HG03025 (cell line): ENCODE measurements at regions not wholly inside any gene's neighbourhood (a gene's known extent, or its start where the extent isn't known, plus 50 kb on each side); places are given as distances from the start of the nearest gene placed in this dataset.

Source experiments
- ATAC-seq: cut with Tn5 transposase; IDR thresholded peaks from one replicate; pipeline ENCODE4 v1.9.1; 2021; ENCODE audit warnings: mild to moderate bottlenecking, moderate library complexity; ENCODE audit not compliant: unreplicated experiment, low FRiP score

DNA sequence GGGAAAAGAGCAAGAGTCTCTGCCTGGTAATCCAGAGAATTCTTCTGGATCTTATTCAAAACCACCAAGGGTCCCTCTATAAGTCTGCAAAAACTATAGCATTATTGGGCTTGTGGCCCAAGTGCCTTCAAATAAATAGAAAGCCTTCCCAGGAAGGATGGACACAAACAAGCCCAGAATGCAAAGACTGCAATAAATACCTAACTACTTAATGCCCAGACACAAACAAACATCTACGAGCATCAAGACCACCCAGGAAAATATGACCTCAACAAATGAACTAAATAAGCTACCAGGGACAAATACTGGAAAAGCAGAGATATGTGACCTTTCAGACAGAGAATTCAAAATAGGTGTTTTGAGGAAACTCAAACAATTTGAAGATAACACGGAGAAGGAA is 355.8 kb upstream of the GRAMD2B start:
- no peak for ATAC-seq

DNA sequence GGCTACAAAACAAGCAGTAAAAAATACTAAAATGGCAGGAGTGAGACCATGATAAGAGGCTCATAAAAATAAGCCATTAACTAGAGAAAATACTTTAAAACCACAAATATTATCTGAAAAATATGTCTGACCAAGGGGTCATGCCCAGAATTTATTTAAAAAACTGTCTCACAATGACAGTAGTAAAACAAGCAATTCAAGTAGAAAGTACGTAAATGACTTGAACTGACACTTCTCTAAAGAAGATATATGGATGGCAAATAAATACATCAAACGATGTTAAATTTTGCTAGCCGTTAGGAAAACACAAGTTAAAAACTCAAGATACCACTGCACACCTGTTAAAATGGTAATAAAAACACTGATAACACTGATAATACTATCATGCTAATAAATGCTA is 353.9 kb upstream of the GRAMD2B start:
- no peak for ATAC-seq

DNA sequence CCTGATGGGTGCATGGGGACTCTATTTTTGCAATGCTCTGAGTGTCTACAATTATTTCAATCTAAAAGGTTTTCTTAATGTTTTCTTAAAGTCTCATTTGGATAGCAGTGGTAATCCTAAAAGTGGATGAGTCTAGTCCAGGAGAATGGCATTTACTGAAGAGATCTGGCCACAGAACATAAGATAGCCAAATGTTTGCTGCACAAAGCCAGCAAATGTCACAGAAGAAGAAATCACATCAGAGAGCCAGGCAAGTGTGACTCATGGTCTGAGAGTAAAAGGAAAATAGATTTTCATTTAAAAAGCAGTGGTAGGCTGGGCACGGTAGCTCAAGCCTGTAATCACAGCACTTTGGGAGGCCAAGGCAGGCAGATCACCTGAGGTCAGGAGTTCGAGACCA is 352.7 kb upstream of the GRAMD2B start:
- ATAC-seq, result no peak

DNA sequence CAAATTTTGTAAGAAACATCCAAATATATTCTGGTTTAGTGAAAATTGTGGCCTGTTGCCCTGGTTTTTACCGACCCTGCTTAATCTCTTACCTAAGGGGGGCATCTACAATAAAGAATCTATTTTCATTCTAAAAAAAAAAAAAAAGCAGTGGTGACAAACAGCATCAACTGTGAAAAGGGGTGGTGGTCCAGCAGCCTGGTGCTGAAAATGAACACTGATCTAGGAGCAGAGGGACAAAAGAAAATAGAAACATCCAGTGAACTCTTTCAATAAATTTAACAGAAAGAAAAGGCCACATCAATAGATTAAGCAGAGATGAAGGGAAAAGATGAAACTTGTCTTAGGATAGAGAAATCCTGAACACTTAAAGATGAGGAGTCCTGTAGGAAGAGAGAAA is 348.7 kb upstream of the GRAMD2B start:
- no peak for ATAC-seq

DNA sequence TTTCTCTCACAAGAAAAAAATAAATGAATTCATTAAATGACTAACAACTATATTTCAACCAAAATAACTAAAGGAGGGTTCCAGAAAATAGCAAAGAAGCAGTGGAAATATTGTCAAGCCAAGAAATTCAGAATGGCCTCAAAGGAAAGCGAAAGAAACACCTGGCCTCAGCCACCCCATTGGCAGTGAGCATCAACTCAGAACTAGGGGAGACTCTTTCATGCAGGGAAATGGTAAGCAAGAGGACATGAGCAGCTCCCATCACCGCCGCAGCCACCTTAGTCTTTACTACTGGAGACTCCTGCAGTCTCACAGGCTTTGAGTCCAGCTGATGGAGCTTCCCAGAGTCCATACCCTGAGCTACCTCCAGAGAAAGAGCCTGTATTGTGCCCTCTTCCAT is 343.9 kb upstream of the GRAMD2B start:
- no peak for ATAC-seq

DNA sequence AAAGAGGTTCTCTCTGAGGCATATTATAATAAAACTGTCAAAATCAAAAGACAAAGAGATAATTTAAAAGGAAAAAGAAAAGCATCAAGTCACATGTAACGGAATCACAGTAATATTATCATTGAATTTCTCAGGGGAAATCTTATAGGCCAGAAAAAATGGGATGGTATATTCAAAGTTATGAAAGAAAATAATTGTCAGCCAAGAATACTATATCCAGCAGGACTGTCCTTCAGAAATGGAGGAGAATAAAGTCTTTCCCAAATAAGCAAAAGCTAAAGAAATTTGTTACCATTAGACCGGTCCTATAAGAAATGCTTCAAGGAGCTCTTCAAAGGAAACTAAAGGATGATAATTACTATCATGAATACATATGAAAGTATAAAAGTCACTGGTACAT is 342.0 kb upstream of the GRAMD2B start:
- ATAC-seq, result no peak

DNA sequence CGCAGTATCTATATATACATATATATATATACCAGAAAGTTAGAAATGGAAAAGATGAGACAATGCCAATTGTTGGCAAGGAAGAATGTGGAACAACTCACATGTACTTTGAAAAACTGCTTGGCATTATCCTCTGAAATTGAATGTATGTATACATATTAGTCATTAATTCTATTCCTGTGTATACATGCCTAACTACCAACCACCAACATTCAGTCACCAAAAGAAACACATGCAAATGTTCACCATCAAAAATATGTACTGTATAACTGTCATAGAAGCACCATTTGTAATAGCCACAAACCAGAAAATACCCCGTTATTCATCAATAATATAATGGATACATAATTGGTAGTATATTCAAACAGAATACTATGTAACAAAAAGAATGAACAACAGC is 330.2 kb upstream of the GRAMD2B start:
- no peak for ATAC-seq

DNA sequence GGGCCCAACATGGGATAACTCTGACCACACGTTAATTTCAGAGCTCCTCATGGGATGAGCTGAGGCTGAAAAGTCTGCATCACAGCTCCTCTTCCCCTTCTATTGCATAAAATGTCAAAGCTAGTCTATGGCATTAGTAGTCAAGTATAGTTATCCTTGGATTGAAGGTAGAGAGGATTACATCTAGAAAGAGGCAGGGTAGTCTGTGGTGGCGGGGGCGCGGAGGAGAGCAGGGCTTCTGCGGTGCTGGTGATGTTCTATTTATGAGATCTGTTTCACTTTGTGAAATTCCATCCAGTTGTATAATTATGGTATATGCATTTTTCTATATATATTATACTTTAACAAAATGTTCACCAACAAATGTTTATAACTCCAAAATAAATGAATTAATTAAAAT is 329.5 kb upstream of the GRAMD2B start:
- no peak for ATAC-seq

DNA sequence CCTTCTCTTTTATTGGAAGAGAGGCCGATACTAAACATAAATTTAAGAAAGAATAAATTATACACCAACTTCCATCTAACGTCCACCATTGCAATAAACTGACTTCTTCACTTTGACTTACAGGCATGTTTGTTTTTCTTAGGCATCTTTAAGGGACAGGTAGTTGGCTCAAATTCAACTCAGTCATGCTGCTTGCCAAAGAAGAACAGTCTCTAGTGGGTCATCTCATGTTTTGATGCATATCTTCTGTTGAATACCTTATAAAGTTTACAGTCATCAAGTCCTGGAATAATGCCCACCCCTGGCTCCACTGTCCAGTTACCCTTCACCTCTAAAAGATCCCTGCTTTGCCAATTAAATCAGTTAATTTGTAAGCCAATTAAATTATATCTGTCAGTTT is 328.2 kb upstream of the GRAMD2B start:
- no peak for ATAC-seq

DNA sequence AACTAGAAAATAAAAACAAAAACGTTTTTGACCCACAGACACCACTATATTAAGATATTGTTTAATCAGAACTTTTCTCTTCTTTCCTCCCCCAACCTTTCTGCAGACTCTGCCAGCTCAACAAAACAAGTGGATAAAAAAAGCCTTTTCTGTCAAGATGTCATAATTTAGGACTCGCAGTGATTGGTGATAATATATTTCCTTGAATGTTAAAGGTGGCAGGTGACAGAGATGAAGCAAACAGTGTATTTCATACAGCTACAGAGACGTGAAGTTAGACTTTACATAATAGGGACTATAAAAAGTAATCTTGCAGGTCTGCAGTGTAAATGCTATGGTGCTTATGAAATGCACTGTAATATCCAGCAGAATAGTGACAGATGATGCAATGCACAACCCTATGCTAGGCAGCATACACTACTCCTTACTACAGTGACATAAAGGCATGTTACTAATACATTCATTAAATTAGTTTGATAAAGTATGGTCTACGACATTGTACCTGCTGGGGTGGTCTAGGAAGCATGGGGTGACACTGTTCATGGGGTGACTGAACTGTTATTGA is 326.7 kb upstream of the GRAMD2B start:
- no peak for ATAC-seq

DNA sequence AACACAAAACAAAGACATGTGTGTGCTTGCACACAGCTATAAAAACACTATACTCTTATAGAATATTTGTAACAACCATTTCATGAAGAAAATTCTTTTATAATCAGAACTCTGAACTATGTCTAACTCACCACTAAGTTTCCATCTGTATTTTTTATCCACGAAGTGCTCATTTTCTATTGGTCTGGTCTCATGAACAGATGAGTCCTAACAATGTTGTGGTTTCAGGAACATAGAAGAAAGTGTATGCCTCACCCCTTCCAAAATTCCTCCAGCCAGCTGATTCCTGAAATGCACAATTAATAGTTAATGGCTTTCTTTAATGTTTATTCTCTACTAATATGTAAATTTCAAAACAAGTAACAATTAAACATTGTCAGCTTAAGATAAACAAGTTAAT is 325.3 kb upstream of the GRAMD2B start:
- ATAC-seq, result no peak

DNA sequence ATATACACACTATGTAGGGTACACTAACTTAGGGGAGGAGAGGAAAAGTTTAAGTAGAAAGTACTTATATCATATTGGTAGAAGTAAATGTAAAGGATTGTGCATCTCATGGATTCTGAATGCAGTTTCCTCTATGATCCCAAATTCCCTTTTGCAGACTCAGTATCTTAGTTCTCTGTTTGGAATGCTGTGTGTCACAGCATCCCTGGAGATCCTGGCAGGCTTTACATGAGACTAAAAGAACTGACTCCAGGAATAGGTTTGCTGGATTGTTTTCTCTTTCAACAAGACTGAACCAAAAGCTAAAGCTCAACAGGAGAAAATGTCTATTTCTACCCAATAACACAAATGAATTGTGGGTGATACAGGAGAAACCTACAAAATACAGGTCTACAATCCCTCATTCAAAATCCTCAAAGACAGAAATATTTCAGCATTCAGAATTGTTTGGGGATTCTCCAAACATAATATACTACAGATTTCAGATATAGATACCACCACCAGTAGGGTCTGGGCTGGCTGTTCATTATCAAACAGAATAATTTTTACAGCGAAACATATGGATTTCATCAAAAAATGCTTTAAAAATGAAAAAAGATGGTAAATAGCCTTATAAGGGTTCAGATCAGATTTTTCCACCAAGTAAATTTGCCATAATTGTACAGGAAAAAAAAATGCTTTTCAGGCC is 324.7 kb upstream of the GRAMD2B start:
- no peak for ATAC-seq

DNA sequence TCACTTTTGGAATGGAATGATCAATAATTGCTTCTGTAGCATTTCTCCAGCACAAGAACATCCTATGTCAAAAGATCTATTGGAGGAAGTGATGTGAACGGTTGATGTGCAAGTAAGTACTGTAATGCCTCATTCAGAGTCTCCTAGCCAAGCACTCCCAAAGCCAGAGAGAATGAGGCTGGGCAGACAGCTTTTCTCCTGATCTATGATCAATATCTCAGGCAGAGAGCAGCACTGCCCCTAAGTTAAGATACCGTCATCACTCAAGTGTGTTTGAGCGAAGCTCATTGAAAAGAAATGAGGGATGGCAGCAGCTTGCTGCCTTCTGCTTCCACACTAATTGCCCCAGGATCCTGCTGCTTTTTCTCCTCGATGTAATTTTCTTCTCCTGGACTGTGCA is 324.1 kb upstream of the GRAMD2B start:
- ATAC-seq, result no peak

DNA sequence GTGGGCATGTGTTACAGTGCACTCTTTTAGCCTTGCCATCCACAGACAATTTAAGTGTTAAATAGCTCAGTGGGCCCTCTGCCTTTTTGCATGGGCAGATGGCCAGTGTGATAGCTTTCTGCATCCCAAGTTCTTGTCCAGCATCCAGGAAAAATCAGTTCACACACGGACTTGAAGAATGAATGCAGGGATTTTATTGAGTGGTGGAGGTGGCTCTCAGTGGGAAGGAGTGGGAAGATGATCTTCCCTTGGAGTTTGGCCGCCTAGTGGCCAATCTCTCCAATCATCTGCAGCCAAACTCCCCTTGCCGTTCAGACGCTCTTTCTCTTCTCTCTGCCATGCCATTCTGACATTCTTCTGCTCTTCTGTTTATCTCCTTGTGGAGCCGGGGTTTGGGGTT is 322.4 kb upstream of the GRAMD2B start:
- ATAC-seq, result no peak

DNA sequence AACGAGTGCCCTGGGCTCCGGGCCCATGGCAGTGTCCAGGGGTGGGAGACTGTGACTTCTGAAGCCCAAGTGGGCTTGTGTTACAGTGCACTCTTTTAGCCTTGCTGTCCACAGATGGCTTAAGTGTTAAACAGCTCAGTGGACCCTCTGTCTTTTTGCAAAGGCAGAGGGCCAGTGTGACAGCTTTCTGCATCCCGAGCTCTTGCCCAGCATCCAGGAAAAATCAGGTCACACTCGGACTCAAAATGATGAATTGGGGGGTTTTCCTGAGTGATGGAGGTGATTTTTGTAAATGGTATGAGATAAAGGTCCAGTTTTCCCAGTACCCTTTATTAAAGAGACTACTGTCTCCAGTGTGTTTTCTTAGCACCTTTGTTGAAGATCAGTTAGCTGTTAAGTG is 321.3 kb upstream of the GRAMD2B start:
- no peak for ATAC-seq

DNA sequence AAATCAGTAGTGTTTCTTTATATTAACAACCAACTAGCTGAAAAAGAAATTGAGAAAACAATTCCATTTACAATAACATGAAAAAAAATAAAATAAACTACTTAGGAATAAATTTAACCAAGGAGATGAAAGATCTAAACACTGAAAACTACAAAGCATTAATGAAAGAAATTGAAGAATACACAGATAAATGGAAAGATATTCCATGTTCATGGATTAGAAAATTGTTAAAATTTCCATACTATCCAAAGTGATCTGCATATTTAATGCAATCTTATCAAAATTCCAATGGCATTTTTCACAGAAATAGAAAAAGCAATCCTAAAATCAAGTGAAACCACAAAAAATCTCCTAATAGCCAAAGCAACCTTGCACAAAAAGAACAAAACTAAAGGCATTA is 320.2 kb upstream of the GRAMD2B start:
- ATAC-seq, result no peak

DNA sequence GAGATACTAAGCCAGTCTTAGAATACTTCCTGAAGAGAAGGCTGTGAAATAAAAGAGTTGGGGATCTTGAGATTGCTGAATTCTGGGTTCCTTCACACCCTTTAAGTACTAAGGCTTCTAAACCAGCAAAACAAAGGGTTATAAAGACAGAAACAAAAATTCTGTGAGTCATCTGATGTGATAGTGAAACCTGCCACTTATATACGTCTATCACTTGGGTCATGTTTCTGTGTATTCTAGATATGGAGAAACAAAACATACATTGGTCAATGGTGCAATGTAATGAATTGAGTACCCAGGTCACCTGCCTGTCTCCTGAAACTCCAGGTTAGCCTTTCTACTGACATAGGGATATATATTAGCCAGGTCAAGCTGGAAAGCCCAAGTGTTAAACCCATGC is 319.3 kb upstream of the GRAMD2B start:
- ATAC-seq, result no peak

DNA sequence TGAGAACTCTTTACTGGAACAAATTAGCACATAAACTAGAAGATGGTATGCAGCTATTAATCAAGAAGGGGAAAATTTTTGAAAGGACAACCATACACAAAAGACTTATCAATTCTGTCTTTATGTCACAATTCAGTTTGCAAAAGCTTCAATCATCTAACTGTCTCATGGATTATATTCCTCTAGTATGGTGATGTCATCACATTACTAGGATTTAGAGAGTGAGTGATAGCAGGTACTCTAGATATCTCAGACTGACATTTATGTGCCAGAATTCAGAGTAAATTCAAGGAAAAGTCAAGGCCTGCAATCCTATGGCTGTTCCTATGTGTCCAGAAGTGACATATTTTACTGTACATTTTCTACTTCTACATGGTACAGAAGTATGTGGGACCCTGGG is 318.9 kb upstream of the GRAMD2B start:
- no peak for ATAC-seq

DNA sequence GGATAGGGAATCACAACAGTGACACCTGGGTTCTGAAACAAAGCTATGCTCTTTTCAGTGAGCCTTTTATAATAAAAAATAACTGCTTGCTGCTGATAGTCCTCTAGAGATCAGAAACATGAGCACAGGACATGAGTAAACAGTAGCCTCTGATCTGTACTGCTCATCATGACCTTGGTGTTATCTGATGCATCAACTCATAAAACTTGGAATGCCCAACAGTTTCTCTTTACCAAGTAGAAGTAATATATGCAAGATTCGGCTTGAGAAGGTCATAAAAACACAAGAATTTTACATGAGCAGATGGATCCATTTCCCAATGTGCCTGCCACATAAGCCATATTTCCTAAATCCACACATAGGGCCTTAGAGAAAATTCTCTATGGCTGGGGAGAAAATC is 318.3 kb upstream of the GRAMD2B start:
- ATAC-seq, result no peak

DNA sequence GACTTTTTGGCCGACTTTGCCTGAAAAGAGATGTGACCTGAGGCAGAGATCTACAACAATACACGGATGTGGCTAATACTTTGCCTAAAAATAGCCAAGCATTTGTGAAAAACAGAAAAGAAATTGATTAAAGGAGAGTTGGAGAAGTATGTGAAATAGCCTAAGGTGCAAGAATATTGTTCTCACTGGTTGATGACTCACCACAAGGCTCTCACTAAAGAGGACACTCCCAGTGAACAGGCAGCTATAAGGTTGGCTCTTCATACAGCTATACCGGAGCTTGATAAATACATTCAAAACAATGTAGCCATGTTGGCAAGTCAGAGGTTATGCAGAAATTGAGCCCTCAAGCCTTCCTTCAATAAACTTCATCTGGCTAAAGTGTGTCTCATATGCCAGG is 317.2 kb upstream of the GRAMD2B start:
- no peak for ATAC-seq

DNA sequence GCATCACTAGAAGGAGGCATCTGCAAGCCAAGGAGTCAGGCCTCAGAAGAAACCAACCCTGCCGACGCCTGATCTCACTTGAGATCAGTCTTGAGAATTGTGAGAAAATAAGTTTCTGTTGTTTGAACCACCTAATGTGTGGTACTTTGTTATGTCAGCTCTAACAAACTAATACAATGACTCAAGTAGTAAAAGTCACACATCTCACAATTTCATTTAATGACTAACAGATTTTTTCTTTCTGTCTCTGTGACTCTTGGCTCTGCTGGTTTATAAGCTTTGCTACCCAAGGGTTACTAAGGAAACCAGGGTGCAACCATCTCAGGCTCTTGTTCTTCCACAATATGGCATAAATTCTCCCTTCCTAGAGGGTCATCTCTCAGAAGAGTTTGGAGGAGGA is 315.8 kb upstream of the GRAMD2B start:
- no peak for ATAC-seq

DNA sequence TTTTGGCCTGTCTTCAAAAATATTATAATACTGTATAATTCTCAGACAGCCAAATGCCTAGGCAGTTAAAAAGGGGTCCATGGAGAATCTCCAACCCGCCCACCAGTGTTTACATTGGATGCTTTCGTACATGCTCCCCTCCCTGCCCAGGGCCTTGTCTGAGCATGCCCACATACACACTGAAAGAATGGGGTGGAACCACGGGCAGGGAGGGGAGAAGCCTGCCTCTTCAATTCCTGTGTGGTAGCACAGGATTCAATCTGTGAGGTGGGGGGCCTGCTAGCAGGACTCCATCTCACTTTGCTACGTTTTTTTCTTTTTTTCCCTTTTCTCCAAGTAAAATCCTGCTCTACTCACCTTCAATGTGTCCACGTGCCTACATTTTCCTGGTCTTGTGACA is 314.7 kb upstream of the GRAMD2B start:
- ATAC-seq, result no peak
